ENCODE measurements at regions not wholly inside any gene's neighbourhood (a gene's known extent, or its start where the extent isn't known, plus 50 kb on each side); places are given as distances from the start of the nearest gene placed in this dataset.

- TF ChIP-seq EZH2phosphoT487 (IDR thresholded peaks at IDR 0.05; ENCODE audit: low read depth) (no peak), CTCF (IDR thresholded peaks at IDR 0.05; ENCODE audit: low read depth, low read length) (no peak)
Observed at GRCh38 chr17:62868723-62869122, 60.6 kb upstream of the MARCHF10 start.
